ENCODE measurements at regions not wholly inside any gene's neighbourhood (a gene's known extent, or its start where the extent isn't known, plus 50 kb on each side); places are given as distances from the start of the nearest gene placed in this dataset.

DNA sequence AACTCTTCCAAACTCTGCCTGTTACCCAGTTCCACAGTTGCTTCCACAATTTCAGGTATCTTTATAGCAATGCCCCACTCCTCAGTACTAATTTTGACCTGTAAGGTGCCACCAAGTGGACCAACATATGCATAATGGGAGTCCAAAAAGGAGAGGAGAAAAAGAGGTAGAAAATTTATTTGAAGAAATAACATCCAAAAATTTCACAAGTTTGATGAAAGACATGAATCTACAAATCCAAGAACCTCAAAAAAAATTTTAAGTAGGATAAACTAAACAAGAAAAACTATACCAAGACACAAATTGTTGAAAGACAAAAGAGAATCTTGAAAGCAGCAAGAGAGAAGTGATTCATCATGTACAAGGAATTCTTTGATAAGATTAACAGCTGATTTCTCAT is 79.8 kb downstream of the BARX1 start:
- no peak for DNase-seq

DNA sequence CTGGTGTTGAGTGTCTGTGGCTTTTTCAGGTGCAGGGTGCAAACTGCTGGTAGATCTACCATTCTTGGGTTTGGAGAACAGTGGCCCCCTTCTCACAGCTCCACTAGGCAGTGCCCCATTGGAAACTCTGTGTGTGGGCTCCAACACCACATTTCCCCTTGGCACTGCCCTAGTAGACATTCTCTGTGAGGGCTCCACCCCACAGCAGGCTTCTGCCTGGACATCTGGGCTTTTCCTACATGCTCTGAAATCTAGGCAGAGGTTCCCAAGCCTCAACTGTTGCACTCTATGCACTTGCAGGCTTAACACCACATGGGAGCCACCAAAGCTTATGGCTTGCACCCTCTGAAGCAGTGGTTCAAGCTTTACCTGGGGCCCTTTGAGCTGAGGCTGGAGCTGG is 80.9 kb downstream of the BARX1 start:
- DNase-seq, result no peak

DNA sequence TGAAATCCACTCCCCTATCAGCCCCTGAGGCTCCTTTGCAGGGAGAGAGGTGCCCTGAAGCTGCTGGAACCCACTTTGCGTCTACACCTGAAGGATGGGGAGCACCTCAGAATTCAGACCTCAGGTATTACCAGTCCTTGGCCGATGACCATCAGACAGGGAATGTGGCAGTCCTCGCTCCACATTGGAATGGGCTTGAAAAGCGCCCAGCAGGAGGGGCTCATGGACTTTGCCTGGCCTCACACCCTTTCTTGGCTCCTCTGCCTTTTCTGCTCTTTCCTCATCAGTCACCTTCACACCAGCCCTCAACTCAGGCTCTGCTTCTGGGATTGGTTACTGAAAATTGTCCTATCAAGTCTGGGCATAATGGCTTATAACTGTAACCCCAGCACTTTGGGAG is 83.9 kb downstream of the BARX1 start:
- DNase-seq, result no peak

DNA sequence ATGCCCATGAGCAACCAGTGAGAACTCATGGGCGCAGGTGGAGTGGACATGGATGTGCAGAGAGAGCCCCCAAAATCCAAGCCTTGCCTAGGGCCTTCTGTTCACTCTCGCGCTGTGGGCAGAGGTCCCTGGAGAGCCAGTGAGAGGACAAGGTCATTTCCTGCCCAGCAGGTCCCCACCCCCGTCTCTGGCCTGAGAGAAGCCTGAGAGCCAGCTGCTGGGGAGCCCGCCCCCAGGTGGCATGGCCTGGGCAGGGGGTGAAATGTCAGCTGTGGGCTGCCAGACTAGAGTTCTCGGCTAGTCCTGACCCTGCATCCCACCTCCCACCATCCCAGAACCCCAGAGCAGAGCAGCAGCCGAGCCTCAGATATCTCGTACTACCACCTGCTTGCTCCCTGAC is 85.3 kb downstream of the BARX1 start:
- no peak for DNase-seq

DNA sequence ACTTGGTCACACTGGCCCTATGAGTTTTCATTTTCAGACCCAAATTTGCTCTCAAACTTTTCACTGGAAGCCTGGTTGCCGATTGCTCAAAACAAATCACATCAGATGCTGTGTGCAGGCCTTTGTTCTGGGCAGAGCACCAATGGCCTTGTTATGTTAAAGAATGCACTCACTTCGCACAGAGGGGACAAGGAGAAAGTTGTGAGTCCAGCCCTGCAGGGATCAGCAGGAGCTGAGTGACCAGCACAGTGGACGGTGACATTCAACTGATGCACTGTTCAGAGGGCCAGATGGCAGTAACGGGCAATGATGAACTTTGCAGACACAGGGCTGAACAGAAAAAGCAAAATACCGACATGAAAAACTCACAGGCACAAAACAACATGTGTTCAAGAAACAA is 86.1 kb downstream of the BARX1 start:
- DNase-seq, result no peak

DNA sequence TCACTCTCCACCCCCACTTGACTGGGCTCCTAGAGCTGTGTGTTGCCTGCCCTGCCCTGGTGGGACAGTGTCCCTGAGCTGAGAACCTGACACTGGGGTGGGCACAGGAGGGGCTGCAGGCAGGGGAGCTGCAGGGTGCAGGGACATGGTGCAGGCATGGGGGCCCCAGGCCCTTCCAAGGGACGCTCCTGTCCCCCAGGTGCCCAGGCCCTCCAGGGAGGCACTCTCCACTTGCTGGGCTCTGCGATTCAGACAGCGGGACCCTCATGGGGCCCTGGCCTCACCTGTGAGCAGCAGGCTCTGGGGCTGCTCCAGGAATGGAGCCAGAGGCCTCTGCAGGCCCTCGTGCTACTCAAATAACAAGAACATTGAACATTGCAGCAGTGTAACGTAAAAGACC is 89.4 kb downstream of the BARX1 start:
- no peak for DNase-seq

DNA sequence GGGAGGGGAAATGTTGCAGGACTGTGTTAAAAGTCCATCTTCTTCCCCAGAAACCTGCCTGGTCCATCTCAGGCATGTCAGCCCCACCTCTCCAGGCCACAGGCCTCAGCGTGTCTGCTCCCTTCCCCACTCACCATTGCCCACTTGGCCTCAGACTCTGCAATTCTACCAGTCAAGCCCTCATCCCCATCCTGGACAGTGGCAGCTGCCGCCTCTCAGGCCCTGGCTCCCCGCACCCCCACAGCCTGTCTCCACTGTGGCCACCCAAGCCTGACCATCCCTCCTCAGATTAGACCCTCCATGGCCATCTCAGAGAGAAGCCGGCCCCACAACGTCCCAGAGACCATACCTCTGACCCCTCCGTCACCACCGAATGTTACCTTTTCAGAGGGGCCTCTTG is 89.9 kb downstream of the BARX1 start:
- DNase-seq, result no peak

DNA sequence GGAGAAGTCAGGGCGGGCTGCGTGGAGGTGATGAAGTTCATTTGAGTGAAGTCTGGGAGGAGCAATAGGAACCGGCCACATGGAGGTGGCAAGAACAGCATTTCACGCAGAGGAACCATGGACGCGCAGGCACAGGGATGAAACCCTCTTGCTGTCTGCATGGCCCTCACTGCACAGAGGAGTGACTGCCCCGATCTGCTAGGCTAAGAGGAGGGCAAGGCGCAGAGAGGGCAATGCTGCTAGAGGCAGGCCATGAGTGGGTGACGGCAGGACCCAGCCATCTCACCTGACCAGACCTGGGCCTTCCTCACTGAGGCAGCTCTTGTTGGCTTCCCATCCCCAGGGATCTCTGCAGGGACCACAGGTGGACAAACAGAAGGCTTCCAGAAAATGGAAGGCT is 90.3 kb downstream of the BARX1 start:
- DNase-seq, result no peak

DNA sequence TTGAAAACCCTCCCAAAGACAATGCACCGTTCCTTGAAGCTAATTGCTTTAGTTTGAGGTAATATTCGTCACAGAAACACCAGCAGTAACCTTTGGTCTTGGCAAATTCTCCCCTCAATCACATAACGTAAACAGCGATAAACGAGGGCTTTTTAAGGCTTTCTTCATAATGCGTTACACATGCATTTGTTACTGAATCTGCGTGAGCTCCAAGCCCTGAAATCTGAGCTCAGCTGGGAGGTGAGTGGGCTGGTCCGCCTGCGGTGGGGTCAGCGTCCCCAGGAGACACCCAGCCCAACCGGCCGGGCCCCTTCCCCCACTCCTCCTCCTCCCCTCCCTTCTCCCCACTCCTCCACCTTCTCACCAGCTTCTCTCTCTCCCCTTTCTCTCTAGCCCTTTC is 91.1 kb downstream of the BARX1 start:
- DNase-seq, result no peak

DNA sequence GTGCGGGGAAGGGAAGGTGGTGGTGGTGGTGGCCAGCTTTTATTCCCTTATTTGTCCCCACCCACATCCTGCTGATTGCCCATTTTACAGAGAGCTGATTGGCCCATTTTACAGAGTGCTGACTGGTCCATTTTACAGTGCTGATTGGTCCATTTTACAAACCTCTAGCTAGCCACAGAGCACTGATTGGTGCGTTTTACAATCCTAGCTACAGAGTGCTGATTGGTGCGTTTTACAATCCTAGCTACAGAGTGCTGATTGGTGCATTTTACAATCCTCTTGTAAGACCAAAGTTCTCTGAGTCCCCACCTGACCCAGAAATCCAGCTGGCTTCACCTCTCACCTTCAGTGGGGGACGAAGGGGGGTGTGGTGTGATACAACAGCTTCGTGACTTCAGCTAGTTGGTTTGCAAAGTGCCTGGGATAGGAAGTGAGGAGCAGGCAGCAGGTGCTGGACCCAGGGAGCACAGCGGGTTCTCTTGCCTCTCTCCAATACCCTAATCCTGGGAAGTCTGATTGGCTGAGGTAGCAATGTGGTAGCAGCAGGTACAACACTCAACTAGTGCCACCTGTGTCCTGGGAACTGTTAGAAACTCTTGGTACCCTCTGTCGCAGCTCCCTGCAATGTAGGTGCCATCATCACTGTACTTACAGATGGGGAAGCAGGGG is 92.1 kb downstream of the BARX1 start:
- no peak for DNase-seq

DNA sequence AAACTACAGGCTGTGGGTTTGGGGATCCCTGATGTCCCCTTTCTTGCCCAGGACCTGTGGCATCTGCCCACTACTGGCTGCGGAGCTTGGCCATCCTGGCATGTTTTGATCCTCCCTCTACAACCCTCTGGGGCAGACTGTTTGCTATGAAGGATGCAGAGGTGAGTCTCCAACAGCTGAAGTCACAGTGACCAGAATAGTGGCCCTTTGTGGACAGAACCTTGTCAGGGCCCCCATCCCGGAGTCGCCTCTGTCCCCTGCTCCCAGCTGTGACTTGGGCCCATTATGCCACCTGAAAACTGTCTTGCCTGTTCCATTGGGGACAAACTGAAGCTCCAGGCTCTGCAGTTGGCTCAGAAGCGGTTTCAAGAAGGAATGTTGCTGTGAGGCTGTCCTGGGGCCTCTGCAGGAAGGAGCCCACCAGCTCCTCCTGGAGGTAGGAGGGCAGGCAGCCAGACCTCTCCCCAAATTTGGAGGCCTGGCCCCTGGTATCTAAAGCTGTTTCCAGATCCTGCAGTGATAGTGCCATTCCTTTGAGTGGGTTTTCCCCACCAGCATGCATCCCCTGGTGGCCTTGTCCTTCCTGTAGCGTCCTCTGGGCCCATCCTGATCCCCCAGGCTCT is 93.3 kb downstream of the BARX1 start:
- no peak for DNase-seq

DNA sequence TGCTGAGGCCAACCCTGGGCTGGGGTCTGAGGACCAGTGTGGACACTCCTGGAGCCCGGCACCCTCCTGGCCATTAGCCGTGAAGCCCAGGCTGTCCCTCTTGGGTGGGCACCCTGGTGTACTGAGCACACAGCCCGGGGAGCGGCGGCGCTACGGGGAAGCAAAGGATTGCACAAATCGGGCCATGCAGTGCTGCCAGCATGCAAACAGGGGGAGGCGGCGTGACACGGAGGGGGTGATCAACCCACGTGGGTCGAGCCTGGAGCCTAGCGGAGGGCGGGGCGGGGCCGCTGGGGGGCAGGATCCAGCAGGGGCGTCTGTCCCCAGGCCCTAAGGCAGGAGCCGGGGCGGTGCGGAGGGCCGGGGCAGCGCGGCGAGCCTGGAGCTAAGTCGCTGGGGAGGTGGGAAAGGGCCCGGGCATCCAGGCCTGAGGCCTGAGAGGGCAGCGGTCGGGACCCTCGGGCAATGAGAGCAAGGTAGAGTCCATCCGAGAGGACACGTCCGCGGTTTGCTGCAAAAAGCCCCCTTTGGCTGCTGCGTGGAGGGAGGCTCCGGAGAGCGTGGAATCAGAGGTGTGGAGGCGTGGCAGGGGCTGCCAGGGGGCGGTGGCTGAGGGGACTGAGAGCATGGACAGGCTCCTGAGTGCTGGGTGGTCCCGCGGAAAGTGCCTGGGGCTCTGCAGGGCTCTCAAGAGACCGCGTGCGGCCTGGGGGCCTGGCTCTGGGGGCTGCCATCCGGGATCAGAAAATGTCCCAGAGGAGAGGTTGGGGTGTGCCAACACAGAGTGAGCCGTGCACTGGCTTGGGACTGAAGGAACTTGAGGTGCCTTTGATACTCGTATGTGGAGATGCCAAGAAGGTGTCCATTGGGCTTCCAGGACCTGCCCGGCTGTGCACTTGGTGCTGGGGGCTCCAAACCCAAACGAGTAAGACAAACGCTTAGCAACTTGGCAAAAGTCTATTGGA is 94.2 kb downstream of the BARX1 start:
- DNase-seq, result no peak

DNA sequence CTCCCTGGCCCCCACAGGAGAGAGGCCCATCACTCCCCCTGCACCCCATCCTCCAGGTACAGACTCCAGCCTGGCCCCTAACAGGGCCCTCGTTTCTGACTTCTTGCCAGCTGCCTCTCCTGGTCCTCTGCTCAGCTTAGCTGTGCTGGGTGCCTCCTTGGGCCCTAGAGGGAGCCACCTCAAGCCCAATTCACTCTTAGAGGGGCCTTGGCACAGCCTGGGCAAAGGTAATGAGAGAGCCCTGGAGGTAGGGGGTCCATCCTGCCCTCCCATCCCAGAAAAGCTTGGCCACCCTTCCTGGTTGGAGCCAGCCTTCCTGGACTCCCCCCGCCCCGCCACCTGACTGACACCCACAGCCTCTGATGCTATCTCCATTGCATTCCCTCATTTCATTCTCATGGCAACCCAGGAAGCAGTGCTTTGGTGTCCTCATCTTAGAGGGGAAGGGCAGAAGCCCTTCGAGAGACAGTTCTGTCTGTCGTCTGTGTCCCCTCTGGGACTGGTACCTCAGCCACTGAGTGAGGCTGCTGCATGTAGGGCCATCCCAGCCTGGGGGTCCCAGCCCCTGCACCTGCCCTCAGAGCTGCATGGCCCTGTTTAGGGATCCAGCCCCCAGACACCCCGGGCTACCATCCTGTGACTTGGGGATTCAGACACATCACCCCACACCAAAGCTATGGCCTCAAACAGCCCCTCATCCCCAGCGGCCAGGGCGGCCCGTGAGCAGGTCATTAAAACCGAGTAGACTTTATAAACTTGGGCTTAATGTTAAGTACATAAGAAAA is 95.5 kb downstream of the BARX1 start:
- DNase-seq, result no peak

DNA sequence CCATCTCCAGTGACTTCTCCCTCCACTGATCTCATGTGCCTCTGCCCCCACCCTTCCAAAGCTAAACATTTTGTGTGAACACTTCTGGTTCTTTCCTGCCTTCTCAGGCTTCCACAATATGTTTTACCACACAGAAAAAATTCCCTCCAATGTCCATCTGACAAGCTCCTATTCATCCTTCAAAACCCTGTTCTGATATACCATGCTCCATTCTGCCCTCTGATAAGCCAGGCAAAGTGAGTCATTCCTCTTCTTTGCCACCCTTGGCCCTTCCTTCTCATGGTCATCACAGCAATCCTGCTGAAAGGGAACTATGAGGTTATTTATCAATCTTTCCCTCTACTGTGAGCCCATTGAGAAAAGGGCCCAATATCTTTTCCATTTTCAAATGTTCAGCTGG is 97.6 kb downstream of the BARX1 start:
- no peak for DNase-seq

DNA sequence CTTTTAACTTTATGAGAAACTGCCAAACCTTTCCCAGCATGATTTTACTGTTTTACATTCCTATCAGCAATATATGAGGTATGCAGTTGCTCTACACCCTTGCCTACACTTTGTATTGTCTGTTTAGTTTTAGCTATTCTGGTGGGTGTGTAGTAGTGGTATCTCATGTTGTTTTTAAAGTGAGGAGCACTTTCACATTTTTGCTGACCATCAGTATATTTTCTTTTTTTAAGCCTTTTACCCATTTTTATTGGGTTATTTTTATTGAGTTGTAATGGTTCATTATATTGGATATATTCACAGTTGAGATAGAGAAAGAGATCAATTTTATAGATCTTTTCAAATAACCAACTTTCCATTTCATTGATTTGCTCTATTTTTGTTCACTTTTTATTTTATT is 102.4 kb downstream of the BARX1 start:
- DNase-seq, result no peak

DNA sequence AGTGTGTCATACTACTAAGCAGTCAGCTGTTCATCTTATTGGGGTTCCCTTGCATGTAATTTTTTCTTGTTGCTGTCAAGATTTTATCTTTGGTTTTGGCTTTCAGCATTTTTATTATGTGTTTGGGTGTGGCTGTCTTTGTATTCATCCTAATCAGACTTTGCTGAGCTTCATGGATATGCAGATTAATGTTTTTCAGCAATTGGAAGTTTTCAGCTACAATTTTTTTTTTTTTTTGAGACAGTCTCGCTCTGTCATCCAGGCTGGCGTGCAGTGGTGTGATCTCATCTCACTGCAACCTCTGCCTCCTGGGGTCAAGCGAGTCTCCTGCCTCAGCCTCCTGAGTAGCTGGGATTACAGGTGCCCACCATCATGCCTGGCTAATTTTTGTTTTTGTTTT is 108.8 kb downstream of the BARX1 start:
- no peak for DNase-seq

DNA sequence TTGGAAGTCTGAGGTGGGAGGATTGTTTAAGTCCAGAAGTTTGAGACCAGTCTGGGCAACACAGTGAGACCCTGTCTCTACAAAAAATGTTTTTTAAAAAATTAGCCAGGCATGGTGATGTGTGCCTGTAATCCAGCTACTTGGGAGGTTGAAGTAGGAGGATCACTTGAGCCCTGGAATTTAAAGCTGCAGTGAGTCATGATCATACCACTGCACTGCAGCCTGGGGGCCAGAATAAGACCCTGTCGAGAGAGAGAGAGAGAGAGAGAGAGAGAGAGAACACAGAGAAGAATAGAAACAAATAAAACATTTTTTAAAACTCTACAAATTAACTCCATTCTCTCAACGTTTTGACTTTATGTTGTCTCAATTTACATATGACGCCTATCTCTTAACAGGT is 111.8 kb downstream of the BARX1 start:
- DNase-seq, result no peak

DNA sequence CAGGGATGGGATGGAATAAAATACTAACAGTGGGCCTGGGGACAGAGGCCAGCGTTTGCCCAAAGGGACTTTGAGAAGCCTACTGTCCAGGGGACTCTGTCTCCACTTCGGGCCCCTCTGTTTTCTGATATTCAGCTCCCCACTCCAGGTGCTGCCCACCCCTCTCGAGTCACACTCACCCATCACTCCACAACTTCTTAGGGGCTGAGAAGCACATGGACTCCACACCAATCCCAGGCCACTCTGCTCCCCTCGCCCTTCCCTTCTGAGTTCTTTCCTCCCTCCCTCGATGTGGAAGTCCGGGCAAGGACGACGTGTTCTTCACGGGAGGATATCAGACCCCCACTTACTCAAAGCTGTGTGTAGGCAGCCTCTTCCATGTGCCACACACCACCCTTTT is 124.5 kb downstream of the BARX1 start:
- no peak for DNase-seq

DNA sequence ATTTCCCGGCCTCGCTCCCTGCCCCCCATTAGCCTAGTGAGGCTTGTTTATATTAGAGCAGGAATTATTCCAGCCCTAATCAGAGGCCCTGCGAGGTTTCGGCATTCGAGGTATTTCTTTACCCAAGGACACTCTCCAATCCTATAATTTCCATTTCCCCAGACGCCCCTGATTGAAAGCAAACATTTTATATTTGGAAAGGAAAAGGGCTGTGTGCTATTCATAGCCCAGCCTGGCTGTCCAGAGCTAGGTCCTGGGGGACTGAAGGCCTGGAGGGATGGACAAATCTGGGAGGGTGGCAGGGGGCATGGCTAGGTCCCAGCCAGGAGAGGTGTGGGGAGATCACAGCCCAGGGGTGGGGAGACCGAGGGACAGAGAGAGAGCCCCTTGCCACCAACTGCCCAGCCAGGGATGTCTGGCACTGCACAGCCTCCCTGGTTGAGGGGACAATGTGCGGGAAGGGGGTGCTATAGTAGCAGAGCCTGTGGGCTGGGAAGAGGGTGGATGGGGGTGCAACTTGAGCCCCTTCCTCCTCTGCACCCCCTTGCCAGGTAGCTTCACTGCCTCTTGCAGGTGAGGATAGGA is 125.1 kb downstream of the BARX1 start:
- DNase-seq, result no peak

DNA sequence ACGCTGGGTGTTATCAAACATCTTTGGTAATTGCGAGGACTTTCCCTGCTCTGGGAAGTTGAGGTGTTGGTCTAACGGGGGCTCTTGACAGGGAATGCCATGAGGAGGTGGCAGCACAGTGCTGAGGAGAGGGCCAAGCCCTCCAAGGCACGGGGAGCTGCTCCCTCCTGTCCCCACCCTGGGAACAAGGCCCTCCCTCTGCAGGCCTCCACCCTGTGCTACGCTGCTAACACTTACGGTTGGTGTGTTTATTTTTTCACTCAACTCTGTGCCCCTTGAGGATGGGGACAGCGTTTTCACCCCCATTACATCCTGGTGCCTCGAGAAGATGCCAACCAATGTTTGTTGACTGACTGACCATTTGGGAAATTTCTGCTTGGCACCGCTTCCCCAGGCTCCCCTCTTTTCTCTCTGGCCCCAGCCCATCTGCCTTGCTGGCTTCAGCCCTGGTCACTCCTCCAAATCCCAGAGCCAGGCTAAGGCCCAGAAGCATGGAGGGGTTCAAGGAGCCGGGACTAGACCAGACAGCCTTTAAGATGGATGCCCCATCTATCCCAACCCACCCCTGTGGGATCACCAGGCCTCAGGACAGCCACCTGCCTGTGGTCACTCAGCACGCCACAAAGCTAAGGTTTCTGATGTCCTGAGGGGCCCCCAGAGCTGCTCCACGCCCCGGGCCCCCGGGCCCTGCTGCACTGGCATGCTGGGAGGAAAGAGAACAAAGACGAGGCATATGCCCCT is 125.7 kb downstream of the BARX1 start:
- no peak for DNase-seq

DNA sequence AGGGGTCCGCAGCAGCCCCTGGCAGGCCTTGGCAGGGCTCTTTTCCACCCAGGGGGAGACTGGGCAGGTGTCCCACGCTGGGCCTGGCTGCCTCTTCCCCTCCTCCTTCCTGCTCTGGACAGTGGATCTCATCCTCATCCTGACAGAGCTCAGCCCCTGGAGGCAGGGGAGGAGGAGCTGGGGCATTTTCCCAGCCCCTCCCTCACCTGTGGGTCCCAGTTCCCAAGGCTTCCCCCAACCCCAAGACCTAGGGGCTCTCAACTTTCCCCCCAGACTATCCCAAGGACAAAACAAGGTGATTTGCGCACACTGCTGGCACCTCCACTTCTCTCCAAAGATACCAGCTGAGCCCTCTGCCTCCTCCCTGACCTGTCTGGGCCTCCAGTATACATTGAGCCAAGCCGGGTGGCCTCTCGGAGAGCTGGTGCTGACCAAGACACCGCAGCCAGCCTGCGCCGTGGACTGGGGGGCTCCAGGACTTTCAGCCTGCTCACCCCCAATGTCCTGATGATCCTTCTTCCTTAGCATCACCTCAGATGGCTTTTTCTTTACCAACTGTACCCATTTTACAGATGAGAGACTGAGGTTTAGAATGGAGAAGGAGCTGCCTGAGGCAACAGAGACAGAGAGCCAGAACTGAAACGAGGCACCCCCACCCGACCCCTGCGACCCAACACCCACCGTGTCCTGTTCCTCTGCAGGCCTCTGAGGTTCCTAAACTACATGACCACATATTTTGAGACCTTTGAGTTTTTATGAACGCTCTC is 126.6 kb downstream of the BARX1 start:
- no peak for DNase-seq

All from NCI-H774 (cell line).